ENCODE measurements at regions not wholly inside any gene's neighbourhood (a gene's known extent, or its start where the extent isn't known, plus 50 kb on each side); places are given as distances from the start of the nearest gene placed in this dataset.
A peak's percentile ranks its signal among the peaks of the same experiment; 100 is the strongest.

- ChIA-PET CTCF (interaction anchor here (1.5 kb wide), 1 partner anchor 31 kb away, joined by 5 read pairs; no protein-coding TSS in a partner anchor), POLR2A (no interaction called here)
- TF ChIP-seq CTCF (IDR thresholded peaks at IDR 0.05; ENCODE audit: insufficient read depth, low read length, missing control alignments) = no peak
- no peak overlapping the region for H3K4me3 ChIP-seq (ENCODE audit: low read depth, low read length)
- no peak for DNase-seq (ENCODE audit: low read depth, low spot score)
Measured at GRCh38 chr15:62337934-62338333, 172.8 kb upstream of the C2CD4B start.

GRCh38 chr15:62338497-62338896 lies 173.4 kb upstream of the C2CD4B start:
- ChIA-PET CTCF (interaction anchor here (1.2 kb wide), 1 partner anchor 755 kb away, joined by 3 read pairs; no protein-coding TSS in a partner anchor), POLR2A (interaction anchor here (0.6 kb wide), 1 partner anchor 1257 kb away, joined by 3 read pairs; no protein-coding TSS in a partner anchor)
- TF ChIP-seq CTCF (IDR thresholded peaks at IDR 0.05; ENCODE audit: insufficient read depth, low read length, missing control alignments) = no peak
- H3K4me3 ChIP-seq (ENCODE audit: low read depth, low read length) = no peak overlapping the region
- DNase-seq (ENCODE audit: low read depth, low spot score) = no peak

- no peak for DNase-seq (ENCODE audit: low read depth, low spot score)
- no peak overlapping the region for H3K4me3 ChIP-seq (ENCODE audit: low read depth, low read length)
- POLR2A ChIA-PET = no interaction called here
- no peak for TF ChIP-seq CTCF (IDR thresholded peaks at IDR 0.05; ENCODE audit: insufficient read depth, low read length, missing control alignments)
- CTCF ChIA-PET = no interaction called here
Measured at GRCh38 chr15:62342959-62343358, 177.9 kb upstream of the C2CD4B start.

- no peak for DNase-seq (ENCODE audit: low read depth, low spot score)
- TF ChIP-seq CTCF (IDR thresholded peaks at IDR 0.05; ENCODE audit: insufficient read depth, low read length, missing control alignments) = no peak
- ChIA-PET CTCF (interaction anchor here (0.9 to 1.5 kb wide), 3 partner anchors 10 to 15 kb away, joined by 3 to 4 read pairs (median 3); no protein-coding TSS in a partner anchor), POLR2A (no interaction called here)
- H3K4me3 ChIP-seq (ENCODE audit: low read depth, low read length) = no peak overlapping the region
Measured at GRCh38 chr15:62343397-62343796, 178.3 kb upstream of the C2CD4B start.

- H3K4me3 ChIP-seq (ENCODE audit: low read depth, low read length) = no peak overlapping the region
- TF ChIP-seq CTCF (IDR thresholded peaks at IDR 0.05; ENCODE audit: insufficient read depth, low read length, missing control alignments) = peak; percentile 35
- POLR2A ChIA-PET = no interaction called here
- CTCF ChIA-PET = interaction anchor here (0.5 to 1.7 kb wide), 11 partner anchors 9 to 393 kb away, joined by 3 to 4 read pairs (median 3); no protein-coding TSS in a partner anchor
- DNase-seq (ENCODE audit: low read depth, low spot score) = no peak
Measured at GRCh38 chr15:62344806-62345539, 179.9 kb upstream of the C2CD4B start.

- ChIA-PET CTCF (interaction anchor here (1.6 to 1.7 kb wide), 2 partner anchors 11 to 35 kb away, joined by 4 read pairs; no protein-coding TSS in a partner anchor), POLR2A (no interaction called here)
- no peak for TF ChIP-seq CTCF (IDR thresholded peaks at IDR 0.05; ENCODE audit: insufficient read depth, low read length, missing control alignments)
- no peak overlapping the region for H3K4me3 ChIP-seq (ENCODE audit: low read depth, low read length)
- DNase-seq (ENCODE audit: low read depth, low spot score) = no peak
Measured at GRCh38 chr15:62346168-62346567, 181.1 kb upstream of the C2CD4B start.
